GM12891 (cell line): ENCODE measurements at regions not wholly inside any gene's neighbourhood (a gene's known extent, or its start where the extent isn't known, plus 50 kb on each side); places are given as distances from the start of the nearest gene placed in this dataset.

Experiments
- POLR2A ChIP-seq: IDR thresholded peaks from 2 replicates; pipeline ENCODE4 v1.6.1; 2011; ENCODE audit warnings: low read depth, low read length, control low read depth
- POLR2AphosphoS5 ChIP-seq: IDR thresholded peaks from 2 replicates; pipeline ENCODE4 v1.6.1; 2011; ENCODE audit warnings: low read depth, low read length, control low read depth
- TAF1 ChIP-seq: IDR thresholded peaks from 2 replicates; pipeline ENCODE4 v1.6.1; 2011; ENCODE audit warnings: low read depth, low read length, control low read depth

DNA sequence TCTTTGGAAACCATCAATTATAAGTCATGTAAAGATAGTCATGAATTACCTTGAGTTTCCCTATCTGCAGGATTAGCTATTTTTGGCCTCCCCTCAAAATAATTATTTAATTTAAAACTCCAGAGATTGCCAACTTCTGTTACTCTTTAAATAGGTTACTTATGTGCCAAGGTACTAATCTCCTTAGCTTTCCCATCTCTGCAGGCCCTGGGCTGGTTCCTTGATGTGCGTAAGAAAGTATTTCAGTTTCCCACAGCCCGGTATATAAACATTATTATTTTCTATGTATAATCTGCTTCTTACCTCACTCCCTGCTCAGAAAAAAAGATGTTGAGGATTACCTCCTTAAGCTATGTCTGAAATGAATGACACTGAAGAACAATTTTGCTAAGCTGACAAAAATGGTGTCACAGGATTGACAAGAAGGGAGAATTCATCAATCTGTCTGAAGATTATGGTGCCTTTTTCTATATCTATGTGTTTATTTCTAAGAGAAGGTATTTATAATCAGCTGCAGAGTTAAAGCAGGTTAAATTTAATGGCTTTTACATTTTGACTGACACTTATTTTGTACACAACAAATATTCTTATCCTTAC, 1697.2 kb upstream of the PCDH20 start:
- TF ChIP-seq TAF1 = no peak
- TF ChIP-seq POLR2A = no peak
- no peak for TF ChIP-seq POLR2AphosphoS5
